ENCODE measurements at regions not wholly inside any gene's neighbourhood (a gene's known extent, or its start where the extent isn't known, plus 50 kb on each side); places are given as distances from the start of the nearest gene placed in this dataset.
"Not testable (repeated sequence)": the region's sequence is repeated elsewhere in the genome, so short reads cannot be mapped to it uniquely, and the experiment has no call there.

GRCh38 chr4:127313767-127314166 lies 319.0 kb upstream of the INTU start:
- ATAC-seq: no peak
- no peak overlapping the region for H3K27ac ChIP-seq
- 45 to 100% methylated on average over 1 of the region's 1 CpG for WGBS, 2 donors (ENCODE audit: low coverage in 1 of 2)
- H3K4me1 ChIP-seq: no peaks in the 10 kb centered on the region
- no peak overlapping the region for H3K4me3 ChIP-seq
- H3K36me3 ChIP-seq: no peaks in the 10 kb centered on the region
- peaks cover 0 to 23% (median 0%) of the 10 kb centered on the region in 3 donors for H3K9me3 ChIP-seq
- TF ChIP-seq POLR2A (IDR thresholded peaks at IDR 0.05): no peak
- TF ChIP-seq, protein P1, sequence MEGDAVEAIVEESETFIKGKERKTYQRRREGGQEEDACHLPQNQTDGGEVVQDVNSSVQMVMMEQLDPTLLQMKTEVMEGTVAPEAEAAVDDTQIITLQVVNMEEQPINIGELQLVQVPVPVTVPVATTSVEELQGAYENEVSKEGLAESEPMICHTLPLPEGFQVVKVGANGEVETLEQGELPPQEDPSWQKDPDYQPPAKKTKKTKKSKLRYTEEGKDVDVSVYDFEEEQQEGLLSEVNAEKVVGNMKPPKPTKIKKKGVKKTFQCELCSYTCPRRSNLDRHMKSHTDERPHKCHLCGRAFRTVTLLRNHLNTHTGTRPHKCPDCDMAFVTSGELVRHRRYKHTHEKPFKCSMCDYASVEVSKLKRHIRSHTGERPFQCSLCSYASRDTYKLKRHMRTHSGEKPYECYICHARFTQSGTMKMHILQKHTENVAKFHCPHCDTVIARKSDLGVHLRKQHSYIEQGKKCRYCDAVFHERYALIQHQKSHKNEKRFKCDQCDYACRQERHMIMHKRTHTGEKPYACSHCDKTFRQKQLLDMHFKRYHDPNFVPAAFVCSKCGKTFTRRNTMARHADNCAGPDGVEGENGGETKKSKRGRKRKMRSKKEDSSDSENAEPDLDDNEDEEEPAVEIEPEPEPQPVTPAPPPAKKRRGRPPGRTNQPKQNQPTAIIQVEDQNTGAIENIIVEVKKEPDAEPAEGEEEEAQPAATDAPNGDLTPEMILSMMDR (IDR thresholded peaks at IDR 0.05): no peak
- no peak for TF ChIP-seq EP300 (IDR thresholded peaks at IDR 0.05)
- no peak for TF ChIP-seq POLR2AphosphoS5 (IDR thresholded peaks at IDR 0.05)
- H3K27me3 ChIP-seq: no peaks in the 10 kb centered on the region

GRCh38 chr4:127327491-127327890 lies 305.3 kb upstream of the INTU start:
- ATAC-seq: no peak
- TF ChIP-seq EP300 (IDR thresholded peaks at IDR 0.05) (no peak), POLR2A (IDR thresholded peaks at IDR 0.05) (no peak), POLR2AphosphoS5 (IDR thresholded peaks at IDR 0.05) (no peak)
- TF ChIP-seq, protein P1 (IDR thresholded peaks at IDR 0.05): no peak
- WGBS, 2 donors (ENCODE audit: low coverage in 1 of 2): 47 to 49% methylated on average over 2 of the region's 2 CpGs

DNA sequence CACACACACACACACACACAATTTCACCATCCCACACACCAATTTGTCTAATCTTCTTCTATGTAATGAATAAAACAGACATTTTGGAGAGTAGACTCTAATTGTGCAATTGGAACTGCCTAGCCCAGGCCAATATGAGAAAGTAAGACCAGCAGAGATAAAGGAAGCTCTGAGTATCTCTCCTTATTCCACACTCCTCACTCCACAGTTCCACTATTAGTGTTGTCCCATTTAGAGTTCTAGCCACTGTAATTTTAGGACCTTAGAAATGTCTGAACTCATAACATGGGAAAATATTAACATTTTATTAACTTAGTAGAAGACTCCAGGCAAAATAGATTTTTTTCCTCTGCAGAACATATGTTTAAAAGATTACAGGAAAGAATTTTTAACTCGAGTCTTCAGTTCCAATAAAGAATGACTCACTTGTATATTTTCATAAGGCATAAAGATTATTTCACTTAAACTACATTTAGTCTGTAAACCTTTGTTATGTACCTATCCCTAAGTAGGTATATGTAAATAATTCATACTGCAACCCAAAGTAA lies 297.6 kb upstream of the INTU start:
- H3K4me3 ChIP-seq: no peak overlapping the region
- no peaks in the 10 kb centered on the region for H3K36me3 ChIP-seq
- H3K4me1 ChIP-seq: no peaks in the 10 kb centered on the region
- ATAC-seq: no peak
- H3K9me3 ChIP-seq: no peaks in the 10 kb centered on the region
- no peak overlapping the region for H3K27ac ChIP-seq
- TF ChIP-seq EP300 (IDR thresholded peaks at IDR 0.05) (no peak), POLR2AphosphoS5 (IDR thresholded peaks at IDR 0.05) (no peak), POLR2A (IDR thresholded peaks at IDR 0.05) (no peak)
- TF ChIP-seq, protein P1 (IDR thresholded peaks at IDR 0.05): no peak
- WGBS, 2 donors (ENCODE audit: low coverage in 1 of 2): 8 to 26% methylated on average over 1 of the region's 1 CpG
- no peaks in the 10 kb centered on the region for H3K27me3 ChIP-seq

More at GRCh38 chr4:127327491-127327890, 305.3 kb upstream of the INTU start:
- Histone ChIP-seq H3K27me3 (no peaks in the 10 kb centered on the region), H3K9me3 (peaks cover 0 to 18% (median 0%) of the 10 kb centered on the region in 3 donors), H3K4me3 (no peak overlapping the region), H3K36me3 (no peaks in the 10 kb centered on the region), H3K4me1 (no peaks in the 10 kb centered on the region), H3K27ac (no peak overlapping the region)

DNA sequence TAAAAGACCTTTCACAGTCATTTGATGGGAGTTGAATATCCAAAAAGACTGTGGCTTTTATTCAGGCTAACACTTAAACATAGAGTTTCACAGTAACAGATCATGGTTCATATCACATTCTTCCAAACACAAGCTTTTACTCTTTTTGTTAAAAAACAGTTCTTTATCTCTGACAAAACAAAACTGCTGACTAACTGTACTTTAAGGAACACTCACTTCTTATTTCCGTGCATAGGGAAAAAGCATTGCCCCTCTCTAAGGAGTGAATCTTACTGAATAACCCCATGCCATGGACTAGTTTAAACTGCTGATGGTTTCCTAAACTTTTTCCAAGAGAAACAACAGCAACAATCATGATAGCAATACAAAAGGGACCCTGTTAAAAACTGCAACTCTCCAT lies 297.0 kb upstream of the INTU start:
- no peak overlapping the region for H3K4me3 ChIP-seq
- H3K4me1 ChIP-seq: no peaks in the 10 kb centered on the region
- H3K27ac ChIP-seq: no peak overlapping the region
- H3K27me3 ChIP-seq: no peaks in the 10 kb centered on the region
- ATAC-seq: no peak
- H3K36me3 ChIP-seq: no peaks in the 10 kb centered on the region
- TF ChIP-seq POLR2AphosphoS5 (IDR thresholded peaks at IDR 0.05): no peak
- no peak for TF ChIP-seq POLR2A (IDR thresholded peaks at IDR 0.05)
- TF ChIP-seq EP300 (IDR thresholded peaks at IDR 0.05): no peak
- TF ChIP-seq, protein P1 (IDR thresholded peaks at IDR 0.05): no peak
- 53 to 82% methylated on average over 1 of the region's 1 CpG for WGBS, 2 donors (ENCODE audit: low coverage in 1 of 2)
- H3K9me3 ChIP-seq: no peaks in the 10 kb centered on the region

DNA sequence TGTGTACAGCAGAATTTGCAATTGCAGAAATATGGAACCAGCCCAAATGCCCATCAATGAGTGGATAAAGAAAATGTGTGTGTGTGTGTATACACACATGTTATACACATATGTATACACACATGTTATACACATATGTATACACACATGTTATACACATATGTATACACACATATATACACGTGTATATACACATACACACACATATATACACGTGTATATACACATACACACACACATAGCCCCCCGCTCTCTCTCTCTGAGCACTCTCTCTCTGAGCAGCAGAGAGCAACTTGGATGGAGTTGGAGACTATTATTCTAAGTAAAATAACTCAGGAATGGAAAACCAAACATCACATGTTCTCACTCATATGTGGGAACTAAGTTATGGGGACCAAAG lies 289.6 kb upstream of the INTU start:
- not testable (repeated sequence) for ATAC-seq, H3K4me1 ChIP-seq, H3K4me3 ChIP-seq, H3K9me3 ChIP-seq, H3K27ac ChIP-seq, H3K27me3 ChIP-seq, H3K36me3 ChIP-seq
- WGBS, 2 donors (ENCODE audit: low coverage in 1 of 2): 77 to 86% methylated on average over 3 of the region's 3 CpGs
